PC-3 (cell line): ENCODE measurements at regions not wholly inside any gene's neighbourhood (a gene's known extent, or its start where the extent isn't known, plus 50 kb on each side); places are given as distances from the start of the nearest gene placed in this dataset.

Experiments used
- CTCF ChIP-seq: fragments of 300-600 bp; sonication (generic); conservative IDR thresholded peaks from 2 replicates; pipeline ENCODE4 v1.5.1; 2017; ENCODE audit warnings: antibody characterized with exemption, low read depth, mild to moderate bottlenecking, low read length
- EZH2 ChIP-seq: fragments of 300-600 bp; sonication (generic); IDR thresholded peaks from one replicate; pipeline ENCODE4 v1.6.1; 2017; ENCODE audit warnings: antibody characterized with exemption, mild to moderate bottlenecking, low read length; ENCODE audit not compliant: unreplicated experiment

GRCh38 chr3:67875858-67876257, 221.4 kb upstream of the SUCLG2 start:
- TF ChIP-seq EZH2 (no peak), CTCF (no peak)
